SK-N-SH treated with all-trans-retinoic acid at 6 μM for 48 hours (cell line): ENCODE measurements at regions not wholly inside any gene's neighbourhood (a gene's known extent, or its start where the extent isn't known, plus 50 kb on each side); places are given as distances from the start of the nearest gene placed in this dataset.

Experiments used
- ATAC-seq: fragments of 200-7000 bp; cut with Tn5 transposase; 3 replicates; pipeline ENCODE4 v1.9.1; 2020; ENCODE audit warnings: mild to moderate bottlenecking, moderate library complexity
- ARNTL ChIP-seq: fragments of 450-650 bp; formaldehyde crosslinking; IDR thresholded peaks from 2 replicates; pipeline ENCODE4 v1.5.0; 2020; ENCODE audit warnings: low read depth, mild to moderate bottlenecking, moderate library complexity, borderline replicate concordance
- BACH2 ChIP-seq: fragments of 250-450 bp; sonication (Bioruptor Pico); IDR thresholded peaks from 2 replicates; pipeline ENCODE4 v1.9.0; 2021; ENCODE audit warnings: mild to moderate bottlenecking, borderline replicate concordance
- CREB5 ChIP-seq: fragments of 250-450 bp; sonication (Bioruptor Pico); IDR thresholded peaks from 2 replicates; pipeline ENCODE4 v1.5.1; 2020; ENCODE audit warnings: low read depth, mild to moderate bottlenecking, moderate library complexity
- CSDC2 ChIP-seq: fragments of 250-450 bp; sonication (Bioruptor Pico); IDR thresholded peaks from 2 replicates; pipeline ENCODE4 v1.5.0; 2020; ENCODE audit warnings: mild to moderate bottlenecking, moderate library complexity
- ESRRG ChIP-seq: fragments of 250-450 bp; sonication (Bioruptor Pico); IDR thresholded peaks from 2 replicates; pipeline ENCODE4 v1.6.1; 2021; ENCODE audit warnings: mild to moderate bottlenecking
- GLIS3 ChIP-seq: fragments of 250-450 bp; sonication (Bioruptor Pico); IDR thresholded peaks from 2 replicates; pipeline ENCODE4 v1.5.0; 2020; ENCODE audit warnings: mild to moderate bottlenecking, moderate library complexity
- ISL1 ChIP-seq: fragments of 250-450 bp; sonication (Bioruptor Pico); IDR thresholded peaks from 2 replicates; pipeline ENCODE4 v2.1.2; 2022; ENCODE audit warnings: mild to moderate bottlenecking, moderate library complexity
- OSR1 ChIP-seq: fragments of 250-450 bp; sonication (Bioruptor Pico); IDR thresholded peaks from 2 replicates; pipeline ENCODE4 v1.8.0; 2022; ENCODE audit warnings: moderate library complexity, mild to moderate bottlenecking, inconsistent platforms
- POU6F1 ChIP-seq: fragments of 250-450 bp; sonication (Bioruptor Pico); IDR thresholded peaks from 2 replicates; pipeline ENCODE4 v1.8.0; 2021; ENCODE audit warnings: low read depth, mild to moderate bottlenecking, moderate library complexity, borderline replicate concordance
- PPARA ChIP-seq: fragments of 250-450 bp; sonication (Bioruptor Pico); IDR thresholded peaks from 2 replicates; pipeline ENCODE4 v1.5.0; 2020; ENCODE audit warnings: mild to moderate bottlenecking, borderline replicate concordance
- RARB ChIP-seq: fragments of 250-450 bp; sonication (Bioruptor Pico); IDR thresholded peaks from 2 replicates; pipeline ENCODE4 v1.8.0; 2021; ENCODE audit warnings: mild to moderate bottlenecking, moderate library complexity
- SNAI2 ChIP-seq: fragments of 250-450 bp; sonication (Bioruptor Pico); IDR thresholded peaks from 2 replicates; pipeline ENCODE4 v1.5.0; 2020; ENCODE audit warnings: mild to moderate bottlenecking, moderate library complexity
- TCF4 ChIP-seq: fragments of 250-450 bp; sonication (Bioruptor Pico); IDR thresholded peaks from 2 replicates; pipeline ENCODE4 v1.8.0; 2021; ENCODE audit warnings: mild to moderate bottlenecking, moderate library complexity, borderline replicate concordance
- TOX ChIP-seq: fragments of 250-450 bp; sonication (Bioruptor Pico); IDR thresholded peaks from 2 replicates; pipeline ENCODE4 v1.8.0; 2021; ENCODE audit warnings: mild to moderate bottlenecking, moderate library complexity, borderline replicate concordance
- ZC3H10 ChIP-seq: fragments of 250-450 bp; sonication (Bioruptor Pico); IDR thresholded peaks from 2 replicates; pipeline ENCODE4 v1.5.1; 2021; ENCODE audit warnings: mild to moderate bottlenecking, moderate library complexity
- ZFP3 ChIP-seq: fragments of 250-450 bp; sonication (Bioruptor Pico); IDR thresholded peaks from 2 replicates; pipeline ENCODE4 v1.5.0; 2020; ENCODE audit warnings: mild to moderate bottlenecking, moderate library complexity
- ZFP30 ChIP-seq: fragments of 450-650 bp; formaldehyde crosslinking; IDR thresholded peaks from 2 replicates; pipeline ENCODE4 v1.5.0; 2022; ENCODE audit warnings: mild to moderate bottlenecking, moderate library complexity
- ZNF565 ChIP-seq: fragments of 450-650 bp; formaldehyde crosslinking; conservative IDR thresholded peaks from 2 replicates; pipeline ENCODE4 v1.5.0; 2020; ENCODE audit warnings: low read depth, mild to moderate bottlenecking, moderate library complexity
- ZNF70 ChIP-seq: fragments of 450-650 bp; formaldehyde crosslinking; IDR thresholded peaks from 2 replicates; pipeline ENCODE4 v1.5.0; 2020; ENCODE audit warnings: mild to moderate bottlenecking, moderate library complexity
- ZNF8 ChIP-seq: fragments of 450-650 bp; formaldehyde crosslinking; IDR thresholded peaks from 2 replicates; pipeline ENCODE4 v1.5.0; 2020; ENCODE audit warnings: mild to moderate bottlenecking, moderate library complexity
- TF ChIP-seq, protein P1 (sequence below): fragments of 250-450 bp; sonication (Bioruptor Pico); IDR thresholded peaks from 2 replicates; pipeline ENCODE4 v1.8.0; 2020; ENCODE audit warnings: mild to moderate bottlenecking, moderate library complexity, borderline replicate concordance
- TF ChIP-seq, protein P2 (sequence below): fragments of 250-450 bp; sonication (Bioruptor Pico); IDR thresholded peaks from 2 replicates; pipeline ENCODE4 v1.5.1; 2021; ENCODE audit warnings: mild to moderate bottlenecking, moderate library complexity

GRCh38 chr10:104584541-104584940 is 56.5 kb upstream of the SORCS3 start:
- TF ChIP-seq SNAI2 (CRISPR knock-in tag), result no peak
- TF ChIP-seq, protein P1, sequence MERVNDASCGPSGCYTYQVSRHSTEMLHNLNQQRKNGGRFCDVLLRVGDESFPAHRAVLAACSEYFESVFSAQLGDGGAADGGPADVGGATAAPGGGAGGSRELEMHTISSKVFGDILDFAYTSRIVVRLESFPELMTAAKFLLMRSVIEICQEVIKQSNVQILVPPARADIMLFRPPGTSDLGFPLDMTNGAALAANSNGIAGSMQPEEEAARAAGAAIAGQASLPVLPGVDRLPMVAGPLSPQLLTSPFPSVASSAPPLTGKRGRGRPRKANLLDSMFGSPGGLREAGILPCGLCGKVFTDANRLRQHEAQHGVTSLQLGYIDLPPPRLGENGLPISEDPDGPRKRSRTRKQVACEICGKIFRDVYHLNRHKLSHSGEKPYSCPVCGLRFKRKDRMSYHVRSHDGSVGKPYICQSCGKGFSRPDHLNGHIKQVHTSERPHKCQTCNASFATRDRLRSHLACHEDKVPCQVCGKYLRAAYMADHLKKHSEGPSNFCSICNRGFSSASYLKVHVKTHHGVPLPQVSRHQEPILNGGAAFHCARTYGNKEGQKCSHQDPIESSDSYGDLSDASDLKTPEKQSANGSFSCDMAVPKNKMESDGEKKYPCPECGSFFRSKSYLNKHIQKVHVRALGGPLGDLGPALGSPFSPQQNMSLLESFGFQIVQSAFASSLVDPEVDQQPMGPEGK (CRISPR knock-in tag), result no peak
- TF ChIP-seq ISL1 (CRISPR knock-in tag), result no peak
- no peak for TF ChIP-seq CSDC2 (CRISPR knock-in tag)
- no peak for TF ChIP-seq TCF4 (CRISPR knock-in tag)
- ATAC-seq, result no peak

DNA sequence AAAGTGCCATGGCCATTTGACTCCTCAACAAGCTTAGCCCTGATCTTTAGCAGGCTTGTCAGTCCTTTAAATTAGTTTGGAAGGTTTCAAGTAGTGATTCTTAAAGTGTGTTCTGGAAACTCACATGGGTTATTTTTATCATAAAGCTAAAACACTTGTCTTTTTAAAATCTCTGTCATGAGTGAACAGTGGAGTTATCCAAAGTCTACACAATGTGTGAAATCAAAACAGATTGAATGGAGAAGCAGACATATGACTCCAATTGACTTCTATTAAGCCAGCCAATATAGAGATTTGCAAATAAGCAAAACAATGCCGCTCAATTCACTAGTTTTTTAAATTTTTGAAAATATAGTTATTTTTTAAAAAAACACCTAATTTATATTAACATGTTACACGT is 53.3 kb upstream of the SORCS3 start:
- TF ChIP-seq POU6F1 (CRISPR knock-in tag), result no peak
- no peak for TF ChIP-seq BACH2
- no peak for TF ChIP-seq PPARA
- no peak for TF ChIP-seq ZNF8 (CRISPR knock-in tag)
- no peak for TF ChIP-seq ZFP3 (CRISPR knock-in tag)
- no peak for TF ChIP-seq ZC3H10
- TF ChIP-seq, protein P2, sequence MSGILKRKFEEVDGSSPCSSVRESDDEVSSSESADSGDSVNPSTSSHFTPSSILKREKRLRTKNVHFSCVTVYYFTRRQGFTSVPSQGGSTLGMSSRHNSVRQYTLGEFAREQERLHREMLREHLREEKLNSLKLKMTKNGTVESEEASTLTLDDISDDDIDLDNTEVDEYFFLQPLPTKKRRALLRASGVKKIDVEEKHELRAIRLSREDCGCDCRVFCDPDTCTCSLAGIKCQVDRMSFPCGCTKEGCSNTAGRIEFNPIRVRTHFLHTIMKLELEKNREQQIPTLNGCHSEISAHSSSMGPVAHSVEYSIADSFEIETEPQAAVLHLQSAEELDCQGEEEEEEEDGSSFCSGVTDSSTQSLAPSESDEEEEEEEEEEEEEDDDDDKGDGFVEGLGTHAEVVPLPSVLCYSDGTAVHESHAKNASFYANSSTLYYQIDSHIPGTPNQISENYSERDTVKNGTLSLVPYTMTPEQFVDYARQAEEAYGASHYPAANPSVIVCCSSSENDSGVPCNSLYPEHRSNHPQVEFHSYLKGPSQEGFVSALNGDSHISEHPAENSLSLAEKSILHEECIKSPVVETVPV (CRISPR knock-in tag), result no peak
- TF ChIP-seq TOX (CRISPR knock-in tag), result no peak
- TF ChIP-seq OSR1 (CRISPR knock-in tag), result no peak
- TF ChIP-seq CREB5, result no peak
- TF ChIP-seq ZFP30, result no peak
- TF ChIP-seq ZNF70 (CRISPR knock-in tag), result no peak
- TF ChIP-seq ZNF565 (CRISPR knock-in tag), result no peak
- no peak for TF ChIP-seq CSDC2 (CRISPR knock-in tag)
- TF ChIP-seq GLIS3, result no peak
- no peak for TF ChIP-seq SNAI2 (CRISPR knock-in tag)
- TF ChIP-seq ISL1 (CRISPR knock-in tag), result no peak
- TF ChIP-seq, protein P1 (CRISPR knock-in tag), result no peak
- TF ChIP-seq, all 23 proteins: peak for 0
- ATAC-seq, result no peak

GRCh38 chr10:104589431-104589830 is 51.7 kb upstream of the SORCS3 start:
- ATAC-seq, result peak; percentile 65

More at GRCh38 chr10:104589431-104589830, 51.7 kb upstream of the SORCS3 start:
- TF ChIP-seq ESRRG (CRISPR knock-in tag) (no peak), ARNTL (CRISPR knock-in tag) (no peak), OSR1 (CRISPR knock-in tag) (no peak), TCF4 (CRISPR knock-in tag) (no peak), RARB (no peak), PPARA (no peak), SNAI2 (CRISPR knock-in tag) (no peak)
- TF ChIP-seq, protein P1 (CRISPR knock-in tag), result no peak
- TF ChIP-seq, protein P2 (CRISPR knock-in tag), result no peak
